AG10803 (cell line): ENCODE measurements at regions not wholly inside any gene's neighbourhood (a gene's known extent, or its start where the extent isn't known, plus 50 kb on each side); places are given as distances from the start of the nearest gene placed in this dataset.

Experiments
- DNase-seq: peaks from one replicate; pipeline ENCODE4 v3.0.0; 2010; ENCODE audit warnings: low read depth
- H3K4me3 ChIP-seq: 2 replicates; pipeline ENCODE4 v1.5.1; 2011; ENCODE audit warnings: mild to moderate bottlenecking, low read length, control low read depth
- TF ChIP-seq, protein P1 (sequence below): conservative IDR thresholded peaks from 2 replicates; pipeline ENCODE4 v1.5.1; 2011; ENCODE audit warnings: mild to moderate bottlenecking, low read length, control low read depth, inconsistent platforms

GRCh38 chr10:128631801-128632241 is 505.6 kb upstream of the MKI67 start:
- DNase-seq: peak; percentile 16
- no peak overlapping the region for H3K4me3 ChIP-seq
- TF ChIP-seq, protein P1, sequence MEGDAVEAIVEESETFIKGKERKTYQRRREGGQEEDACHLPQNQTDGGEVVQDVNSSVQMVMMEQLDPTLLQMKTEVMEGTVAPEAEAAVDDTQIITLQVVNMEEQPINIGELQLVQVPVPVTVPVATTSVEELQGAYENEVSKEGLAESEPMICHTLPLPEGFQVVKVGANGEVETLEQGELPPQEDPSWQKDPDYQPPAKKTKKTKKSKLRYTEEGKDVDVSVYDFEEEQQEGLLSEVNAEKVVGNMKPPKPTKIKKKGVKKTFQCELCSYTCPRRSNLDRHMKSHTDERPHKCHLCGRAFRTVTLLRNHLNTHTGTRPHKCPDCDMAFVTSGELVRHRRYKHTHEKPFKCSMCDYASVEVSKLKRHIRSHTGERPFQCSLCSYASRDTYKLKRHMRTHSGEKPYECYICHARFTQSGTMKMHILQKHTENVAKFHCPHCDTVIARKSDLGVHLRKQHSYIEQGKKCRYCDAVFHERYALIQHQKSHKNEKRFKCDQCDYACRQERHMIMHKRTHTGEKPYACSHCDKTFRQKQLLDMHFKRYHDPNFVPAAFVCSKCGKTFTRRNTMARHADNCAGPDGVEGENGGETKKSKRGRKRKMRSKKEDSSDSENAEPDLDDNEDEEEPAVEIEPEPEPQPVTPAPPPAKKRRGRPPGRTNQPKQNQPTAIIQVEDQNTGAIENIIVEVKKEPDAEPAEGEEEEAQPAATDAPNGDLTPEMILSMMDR: peak; percentile 64

- TF ChIP-seq, protein P1: no peak
- DNase-seq: no peak
- no peak overlapping the region for H3K4me3 ChIP-seq
These were observed 506.5 kb upstream of the MKI67 start for GRCh38 chr10:128632694-128633093.

DNA sequence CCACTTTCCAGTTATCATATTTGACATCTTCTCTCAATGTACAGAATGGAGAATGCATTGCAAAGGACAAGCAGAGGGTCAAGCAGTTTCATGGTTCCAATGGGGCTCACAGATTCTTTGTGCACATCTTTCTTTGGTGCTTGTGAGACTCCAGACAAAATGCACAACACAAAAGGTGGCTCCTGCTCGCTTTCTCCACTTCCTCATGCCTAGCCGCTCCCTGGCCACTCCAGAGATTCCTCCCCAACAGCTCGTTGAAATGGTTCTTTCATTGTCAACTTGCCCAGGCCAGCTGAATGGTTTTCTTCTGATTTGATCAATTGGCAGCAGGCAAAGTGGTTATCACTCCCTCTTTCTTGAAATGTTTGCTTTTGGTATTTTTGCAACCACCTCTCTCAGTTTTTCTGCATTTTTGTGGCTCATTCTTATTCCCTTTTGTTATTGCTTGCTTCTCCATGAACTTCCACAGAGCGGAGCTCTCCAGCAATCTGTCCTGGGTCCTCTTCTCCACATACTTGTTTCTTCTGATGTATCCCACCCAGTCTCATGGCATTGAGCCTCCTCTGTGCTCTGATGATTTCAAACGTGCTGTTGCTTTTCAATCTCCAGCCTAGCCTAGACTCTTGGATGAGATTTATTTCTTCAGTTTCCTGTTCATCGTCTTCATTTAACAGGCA is 507.8 kb upstream of the MKI67 start:
- TF ChIP-seq, protein P1: 0 out of 2 replicates have a peak, but pooled peaks have one; percentile 2
- no peak for DNase-seq
- H3K4me3 ChIP-seq: no peak overlapping the region

DNA sequence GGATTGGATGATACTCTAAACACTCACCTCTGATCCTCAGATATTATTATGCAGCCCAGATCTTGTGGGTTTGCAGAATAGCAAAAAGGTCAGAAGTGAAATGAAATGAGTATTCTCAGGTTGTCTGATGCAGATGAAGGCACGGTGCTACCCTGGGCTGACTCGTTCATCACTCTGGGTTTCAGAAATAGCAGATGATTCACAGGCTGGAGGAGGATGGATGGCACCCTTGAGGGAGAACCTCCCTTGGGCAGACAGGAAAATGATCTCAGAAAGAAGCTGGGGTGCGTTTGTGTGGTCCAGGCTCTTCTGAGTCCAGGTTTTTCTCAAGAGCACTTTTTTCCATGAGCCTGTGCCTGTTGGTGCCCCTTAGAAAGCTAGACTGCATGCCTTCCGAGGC is 515.8 kb upstream of the MKI67 start:
- no peak for DNase-seq
- H3K4me3 ChIP-seq: no peak overlapping the region
- TF ChIP-seq, protein P1: no peak

GRCh38 chr10:128642502-128642901 is 516.3 kb upstream of the MKI67 start:
- TF ChIP-seq, protein P1: no peak
- DNase-seq: no peak
- no peak overlapping the region for H3K4me3 ChIP-seq

DNA sequence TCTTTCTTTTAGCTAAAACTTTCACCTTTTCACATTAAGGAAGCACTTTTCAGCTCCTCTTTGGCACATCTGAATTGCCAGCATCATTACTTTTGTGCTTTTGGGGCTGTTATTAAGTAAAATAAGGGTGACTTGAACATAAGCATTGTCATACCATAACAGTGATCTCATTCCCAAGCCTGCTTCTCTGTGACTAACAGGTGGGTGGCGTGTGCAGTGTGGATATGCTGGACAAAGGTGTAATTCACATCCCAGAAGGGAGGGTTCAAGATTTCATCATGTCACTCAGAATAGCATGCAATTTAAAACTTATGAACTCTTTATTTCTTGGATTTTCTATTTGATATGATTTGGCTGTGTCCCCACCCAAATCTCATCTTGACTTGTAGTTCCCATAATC is 517.4 kb upstream of the MKI67 start:
- DNase-seq: no peak
- no peak overlapping the region for H3K4me3 ChIP-seq
- TF ChIP-seq, protein P1: no peak

GRCh38 chr10:128645486-128645885 is 519.3 kb upstream of the MKI67 start:
- no peak overlapping the region for H3K4me3 ChIP-seq
- TF ChIP-seq, protein P1: no peak
- DNase-seq: no peak
